A549 (cell line): ENCODE measurements at regions not wholly inside any gene's neighbourhood (a gene's known extent, or its start where the extent isn't known, plus 50 kb on each side); places are given as distances from the start of the nearest gene placed in this dataset.
"Not testable (repeated sequence)": the region's sequence is repeated elsewhere in the genome, so short reads cannot be mapped to it uniquely, and the experiment has no call there.

Experiments used
- ATAC-seq, 2 experiments: fragments of 200-7000 bp in 1 of 2; fragments of >200 bp in 1 of 2; cut with Nextera tagmentation in 1 of 2; cut with Tn5 transposase in 1 of 2; 3 replicates each; pipeline versions ENCODE4 v1.8.0 to v1.9.1; 2018 to 2020; ENCODE audit warnings: mild to moderate bottlenecking in 1 of 2, moderate library complexity in 1 of 2
- CTCF ChIA-PET: fragments of 300-600 bp; sonication (Branson Sonifier 250); formaldehyde crosslinking; extraction: SDS; loops from one replicate; lab custom pipeline; 2021; ENCODE audit warnings: antibody characterized with exemption, inconsistent platforms; lab: Yijun Ruan, JAX
- POLR2A ChIA-PET: fragments of 350-600 bp; formaldehyde crosslinking; extraction: SDS; loops from one replicate; lab custom pipeline; 2021; ENCODE audit warnings: antibody characterized with exemption, inconsistent platforms; lab: Yijun Ruan, JAX
- DNase-seq, 2 experiments: peaks; one replicate each; pipeline versions ENCODE4 v3.0.0 to v3.0.0-alpha.2; 2011 to 2016; ENCODE audit warnings: low read depth in 1 of 2, low spot score in 1 of 2
- FAIRE-seq: peaks from 2 replicates; lab custom pipeline; 2011; peaks lifted over from hg19 to GRCh38; lab: Jason Lieb, UNC
- H3K27ac ChIP-seq, 2 experiments: fragments of >200 bp; sonication (Bioruptor Twin); formaldehyde crosslinking; 3 replicates each; pipeline ENCODE4 v1.5.1; 2016 to 2017
- H3K4me1 ChIP-seq: fragments of >200 bp; sonication (Bioruptor Twin); formaldehyde crosslinking; 3 replicates; pipeline ENCODE4 v1.6.1; 2016
- H3K4me2 ChIP-seq: fragments of >200 bp; sonication (Bioruptor Twin); formaldehyde crosslinking; 3 replicates; pipeline ENCODE4 v1.6.1; 2016
- H3K4me3 ChIP-seq: fragments of >200 bp; sonication (Bioruptor Twin); formaldehyde crosslinking; 3 replicates; pipeline ENCODE4 v1.5.1; 2016
- H3K9me3 ChIP-seq: fragments of >200 bp; sonication (Bioruptor Twin); formaldehyde crosslinking; 3 replicates; pipeline ENCODE4 v1.6.1; 2016
- ATOH8 ChIP-seq: fragments of 250-450 bp; sonication (Bioruptor Pico); IDR thresholded peaks from 2 replicates; pipeline ENCODE4 v1.5.0; 2020; ENCODE audit warnings: low read depth, mild to moderate bottlenecking, moderate library complexity
- CBX8 ChIP-seq: fragments of 200-600 bp; sonication (generic); IDR thresholded peaks from 2 replicates; pipeline ENCODE4 v1.6.1; 2016
- CEBPB ChIP-seq, 2 experiments: fragments of >200 bp in 1 of 2; sonication (Bioruptor Twin) in 1 of 2; formaldehyde crosslinking in 1 of 2; IDR thresholded peaks; 2 replicates each; pipeline ENCODE4 v1.6.1; 2012 to 2016
- CHD4 ChIP-seq: fragments of 200-600 bp; sonication (generic); IDR thresholded peaks from 2 replicates; pipeline ENCODE4 v1.6.1; 2016; ENCODE audit warnings: antibody characterized with exemption, mild to moderate bottlenecking, borderline replicate concordance
- EHF ChIP-seq: fragments of 250-450 bp; sonication (Bioruptor Pico); IDR thresholded peaks from 2 replicates; pipeline ENCODE4 v1.5.0; 2020; ENCODE audit warnings: mild to moderate bottlenecking
- EHMT2 ChIP-seq: fragments of 200-600 bp; sonication (generic); IDR thresholded peaks from 2 replicates; pipeline ENCODE4 v1.6.1; 2016; ENCODE audit warnings: antibody characterized with exemption, low read depth, mild to moderate bottlenecking, moderate library complexity
- ELK1 ChIP-seq: fragments of 150-350 bp; IDR thresholded peaks from 2 replicates; pipeline ENCODE4 v1.6.1; 2014; ENCODE audit warnings: low read depth, mild to moderate bottlenecking, low read length
- FOSB ChIP-seq: fragments of 250-450 bp; sonication (Bioruptor Pico); IDR thresholded peaks from 2 replicates; pipeline ENCODE4 v1.5.0; 2020; ENCODE audit warnings: mild to moderate bottlenecking, moderate library complexity
- FOXS1 ChIP-seq: fragments of 250-450 bp; sonication (Bioruptor Pico); IDR thresholded peaks from 2 replicates; pipeline ENCODE4 v1.5.0; 2020; ENCODE audit warnings: mild to moderate bottlenecking, moderate library complexity
- GATA3 ChIP-seq: IDR thresholded peaks from 2 replicates; pipeline ENCODE4 v1.6.1; 2012; ENCODE audit warnings: borderline replicate concordance
- HDAC2 ChIP-seq: fragments of 200-600 bp; sonication (generic); IDR thresholded peaks from 2 replicates; pipeline ENCODE4 v1.6.1; 2016
- HES2 ChIP-seq: fragments of >200 bp; sonication (Bioruptor Twin); formaldehyde crosslinking; IDR thresholded peaks from 2 replicates; pipeline ENCODE4 v1.6.1; 2016
- HOXB5 ChIP-seq: fragments of 250-450 bp; sonication (Bioruptor Pico); IDR thresholded peaks from 2 replicates; pipeline ENCODE4 v1.5.0; 2020; ENCODE audit warnings: mild to moderate bottlenecking, moderate library complexity
- KDM1A ChIP-seq: fragments of 200-600 bp; sonication (generic); IDR thresholded peaks from 2 replicates; pipeline ENCODE4 v1.6.1; 2016; ENCODE audit warnings: low read depth, mild to moderate bottlenecking
- MAX ChIP-seq: IDR thresholded peaks from 2 replicates; pipeline ENCODE4 v1.6.1; 2012
- MYC ChIP-seq: IDR thresholded peaks from 2 replicates; pipeline ENCODE4 v1.6.1; 2012; ENCODE audit warnings: mild to moderate bottlenecking, inconsistent platforms, low read length, improper control_type of control experiment, borderline replicate concordance
- NFE2L2 ChIP-seq: fragments of 150-350 bp; conservative IDR thresholded peaks from 2 replicates; pipeline ENCODE4 v1.6.1; 2014; ENCODE audit warnings: low read length
- NPAS2 ChIP-seq: fragments of 250-450 bp; sonication (Bioruptor Pico); IDR thresholded peaks from 2 replicates; pipeline ENCODE4 v1.8.0; 2022; ENCODE audit warnings: mild to moderate bottlenecking, moderate library complexity, borderline replicate concordance
- REST ChIP-seq: fragments of 200-600 bp; sonication (generic); IDR thresholded peaks from 2 replicates; pipeline ENCODE4 v1.6.1; 2016; ENCODE audit warnings: antibody characterized with exemption, mild to moderate bottlenecking, moderate library complexity
- RFX5 ChIP-seq: fragments of 450-650 bp; IDR thresholded peaks from 2 replicates; pipeline ENCODE4 v1.7.1; 2014; ENCODE audit warnings: antibody characterized with exemption, mild to moderate bottlenecking, moderate library complexity
- RNF2 ChIP-seq: fragments of 200-600 bp; sonication (generic); IDR thresholded peaks from 2 replicates; pipeline ENCODE4 v1.6.1; 2016; ENCODE audit warnings: low read depth, mild to moderate bottlenecking, antibody characterized with exemption, moderate library complexity, borderline replicate concordance
- TP53 ChIP-seq: fragments of 250-450 bp; sonication (Bioruptor Pico); IDR thresholded peaks from 2 replicates; pipeline ENCODE4 v1.5.0; 2021; ENCODE audit warnings: mild to moderate bottlenecking, moderate library complexity
- WGBS: methylation state at CpG from one replicate; pipeline ENCODE4 v1.1.6; 2017; ENCODE audit errors: missing lambda C conversion rate; 5-methylcytosine and 5-hydroxymethylcytosine counted together
- TF ChIP-seq, protein P1 (sequence below): fragments of 250-450 bp; sonication (Bioruptor Pico); IDR thresholded peaks from 2 replicates; pipeline ENCODE4 v1.5.0; 2021; ENCODE audit warnings: mild to moderate bottlenecking, moderate library complexity, borderline replicate concordance
- TF ChIP-seq, protein P2 (sequence below): fragments of >200 bp; sonication (Bioruptor Twin); formaldehyde crosslinking; IDR thresholded peaks from 3 replicates; pipeline ENCODE4 v1.6.1; 2016
- TF ChIP-seq, protein P3 (sequence below): IDR thresholded peaks from 2 replicates; pipeline ENCODE4 v1.6.1; 2012

- H3K4me2 ChIP-seq = no peak overlapping the region
- FAIRE-seq (no peak), ATAC-seq (no peak), DNase-seq (no peak)
- H3K4me1 ChIP-seq = no peaks in the 10 kb centered on the region
- no peak overlapping the region for H3K27ac ChIP-seq
- H3K4me3 ChIP-seq = no peak overlapping the region
- TF ChIP-seq CEBPB (IDR thresholded peaks at IDR 0.05) (no peak), HDAC2 (no peak), CHD4 (no peak), RNF2 (no peak), EHMT2 (no peak), ATOH8 (no peak), TP53 (CRISPR knock-in tag) (no peak), NFE2L2 (no peak), RFX5 (no peak), FOSB (CRISPR knock-in tag) (no peak), HES2 (no peak), EHF (no peak)
- ChIA-PET CTCF (no interaction called here), POLR2A (no interaction called here)
- whole genome bisulfite sequencing = 8% methylated on average over 2 of the region's 2 CpGs
- H3K9me3 ChIP-seq = no peaks in the 10 kb centered on the region
Observed at GRCh38 chr7:91789086-91789485, 91.4 kb downstream of the MTERF1 start.

GRCh38 chr7:91789558-91789957, 90.9 kb downstream of the MTERF1 start:
- H3K4me3 ChIP-seq = no peak overlapping the region
- no peaks in the 10 kb centered on the region for H3K4me1 ChIP-seq
- CTCF ChIA-PET = no interaction called here
- H3K4me2 ChIP-seq = no peak overlapping the region
- FAIRE-seq = no peak
- TF ChIP-seq, protein P1, sequence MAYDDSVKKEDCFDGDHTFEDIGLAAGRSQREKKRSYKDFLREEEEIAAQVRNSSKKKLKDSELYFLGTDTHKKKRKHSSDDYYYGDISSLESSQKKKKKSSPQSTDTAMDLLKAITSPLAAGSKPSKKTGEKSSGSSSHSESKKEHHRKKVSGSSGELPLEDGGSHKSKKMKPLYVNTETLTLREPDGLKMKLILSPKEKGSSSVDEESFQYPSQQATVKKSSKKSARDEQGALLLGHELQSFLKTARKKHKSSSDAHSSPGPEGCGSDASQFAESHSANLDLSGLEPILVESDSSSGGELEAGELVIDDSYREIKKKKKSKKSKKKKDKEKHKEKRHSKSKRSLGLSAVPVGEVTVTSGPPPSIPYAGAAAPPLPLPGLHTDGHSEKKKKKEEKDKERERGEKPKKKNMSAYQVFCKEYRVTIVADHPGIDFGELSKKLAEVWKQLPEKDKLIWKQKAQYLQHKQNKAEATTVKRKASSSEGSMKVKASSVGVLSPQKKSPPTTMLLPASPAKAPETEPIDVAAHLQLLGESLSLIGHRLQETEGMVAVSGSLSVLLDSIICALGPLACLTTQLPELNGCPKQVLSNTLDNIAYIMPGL (CRISPR knock-in tag) = no peak
- TF ChIP-seq, protein P2, sequence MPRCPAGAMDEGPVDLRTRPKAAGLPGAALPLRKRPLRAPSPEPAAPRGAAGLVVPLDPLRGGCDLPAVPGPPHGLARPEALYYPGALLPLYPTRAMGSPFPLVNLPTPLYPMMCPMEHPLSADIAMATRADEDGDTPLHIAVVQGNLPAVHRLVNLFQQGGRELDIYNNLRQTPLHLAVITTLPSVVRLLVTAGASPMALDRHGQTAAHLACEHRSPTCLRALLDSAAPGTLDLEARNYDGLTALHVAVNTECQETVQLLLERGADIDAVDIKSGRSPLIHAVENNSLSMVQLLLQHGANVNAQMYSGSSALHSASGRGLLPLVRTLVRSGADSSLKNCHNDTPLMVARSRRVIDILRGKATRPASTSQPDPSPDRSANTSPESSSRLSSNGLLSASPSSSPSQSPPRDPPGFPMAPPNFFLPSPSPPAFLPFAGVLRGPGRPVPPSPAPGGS = no peak
- TF ChIP-seq HOXB5 (no peak), ELK1 (no peak), RNF2 (no peak), FOXS1 (no peak), EHMT2 (no peak), MAX (no peak), GATA3 (no peak), ATOH8 (no peak), REST (no peak), CBX8 (no peak), NPAS2 (no peak), MYC (no peak), KDM1A (no peak)
- TF ChIP-seq, protein P3, sequence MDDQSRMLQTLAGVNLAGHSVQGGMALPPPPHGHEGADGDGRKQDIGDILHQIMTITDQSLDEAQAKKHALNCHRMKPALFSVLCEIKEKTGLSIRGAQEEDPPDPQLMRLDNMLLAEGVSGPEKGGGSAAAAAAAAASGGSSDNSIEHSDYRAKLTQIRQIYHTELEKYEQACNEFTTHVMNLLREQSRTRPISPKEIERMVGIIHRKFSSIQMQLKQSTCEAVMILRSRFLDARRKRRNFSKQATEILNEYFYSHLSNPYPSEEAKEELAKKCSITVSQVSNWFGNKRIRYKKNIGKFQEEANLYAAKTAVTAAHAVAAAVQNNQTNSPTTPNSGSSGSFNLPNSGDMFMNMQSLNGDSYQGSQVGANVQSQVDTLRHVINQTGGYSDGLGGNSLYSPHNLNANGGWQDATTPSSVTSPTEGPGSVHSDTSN = no peak
- TF ChIP-seq, all 56 proteins: peak for 0
- ATAC-seq (no peak), DNase-seq (no peak)
- Histone ChIP-seq H3K27ac (no peak overlapping the region), H3K9me3 (no peaks in the 10 kb centered on the region)
- POLR2A ChIA-PET = no interaction called here
- 9% methylated on average over 1 of the region's 1 CpG for WGBS

DNA sequence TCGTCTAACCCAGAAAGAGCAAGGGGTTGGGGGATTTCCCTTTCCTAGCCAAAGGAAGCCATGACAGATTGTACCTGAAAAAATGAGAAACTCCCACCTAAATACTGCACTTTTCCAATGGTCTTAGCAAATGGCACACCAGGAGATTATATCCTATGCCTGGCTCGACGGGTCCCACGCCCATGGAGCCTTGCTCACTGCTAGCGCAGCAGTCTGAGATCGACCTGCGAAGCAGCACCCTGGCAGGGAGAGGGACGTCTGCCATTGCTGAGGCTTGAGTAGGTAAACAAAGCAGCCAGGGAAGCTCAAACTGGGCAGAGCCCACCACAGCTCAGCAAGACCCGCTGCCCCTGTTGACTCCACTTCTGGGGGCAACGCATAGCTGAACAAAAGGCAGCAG, 89.9 kb downstream of the MTERF1 start:
- H3K4me2 ChIP-seq, H3K27ac ChIP-seq, FAIRE-seq, H3K4me3 ChIP-seq, DNase-seq, CTCF ChIA-PET, ATAC-seq, H3K9me3 ChIP-seq, POLR2A ChIA-PET, H3K4me1 ChIP-seq: not testable (repeated sequence)
- 35% methylated on average over 8 of the region's 10 CpGs for whole genome bisulfite sequencing
